Stimulated activated naive B cell treated with anti-CD40 and anti-IgM and Interleukin-4, amounts not matched to agents 10 μg/mL and 1 μg/mL and 100 μg/mL, for 72 hours (primary cell): ENCODE measurements at regions not wholly inside any gene's neighbourhood (a gene's known extent, or its start where the extent isn't known, plus 50 kb on each side); places are given as distances from the start of the nearest gene placed in this dataset.

Experiments used
- ATAC-seq, 2 donors: fragments of 150-1000 bp; cut with Tn5 transposase; replicated peaks; 2 replicates each; pipeline ENCODE4 v1.10.0; 2021; ENCODE audit warnings: moderate library complexity in 1 of 2
- DNase-seq: peaks from one replicate; pipeline ENCODE4 v3.0.0; 2021
- H3K27ac Mint-ChIP-seq: one replicate; pipeline ENCODE4 v1.8.0; 2022; ENCODE audit warnings: mild to moderate bottlenecking, mixed read lengths
- H3K27me3 Mint-ChIP-seq, 2 donors: one replicate each; pipeline ENCODE4 v1.8.0; 2022; ENCODE audit warnings: mixed read lengths in 2 of 2
- H3K36me3 Mint-ChIP-seq, 2 donors: one replicate each; pipeline ENCODE4 v1.8.0; 2022; ENCODE audit warnings: mixed read lengths in 2 of 2, mild to moderate bottlenecking in 1 of 2
- H3K4me1 Mint-ChIP-seq, 2 donors: one replicate each; pipeline ENCODE4 v1.8.0; 2022; ENCODE audit warnings: mixed read lengths in 2 of 2, mild to moderate bottlenecking in 1 of 2
- H3K4me3 Mint-ChIP-seq, 2 donors: one replicate each; pipeline ENCODE4 v1.8.0; 2022; ENCODE audit warnings: mild to moderate bottlenecking in 2 of 2, mixed read lengths in 2 of 2, moderate library complexity in 1 of 2
- H3K9me3 Mint-ChIP-seq, 2 donors: one replicate each; pipeline ENCODE4 v1.8.0; 2022; ENCODE audit warnings: mixed read lengths in 2 of 2, mild to moderate bottlenecking in 1 of 2

GRCh38 chr3:102735311-102735710 is 300.5 kb downstream of the ZPLD1 start:
- H3K27me3 Mint-ChIP-seq, result no peaks in the 10 kb centered on the region
- H3K9me3 Mint-ChIP-seq, result peaks cover 0 to 1% of the 10 kb centered on the region in 2 donors
- no peaks in the 10 kb centered on the region for H3K4me1 Mint-ChIP-seq
- no peak for ATAC-seq
- no peak overlapping the region for H3K4me3 Mint-ChIP-seq
- no peak overlapping the region for H3K27ac Mint-ChIP-seq
- no peaks in the 10 kb centered on the region for H3K36me3 Mint-ChIP-seq
- no peak for DNase-seq

- Mint-ChIP-seq H3K27me3 (no peaks in the 10 kb centered on the region), H3K4me3 (no peak overlapping the region), H3K9me3 (peaks cover 0 to 1% of the 10 kb centered on the region in 2 donors), H3K4me1 (no peaks in the 10 kb centered on the region), H3K27ac (no peak overlapping the region), H3K36me3 (no peaks in the 10 kb centered on the region)
- no peak for ATAC-seq
- no peak for DNase-seq
These were observed 301.6 kb downstream of the ZPLD1 start for GRCh38 chr3:102736288-102736974.

- Mint-ChIP-seq H3K27ac (no peak overlapping the region), H3K4me1 (no peaks in the 10 kb centered on the region), H3K36me3 (no peaks in the 10 kb centered on the region), H3K4me3 (no peak overlapping the region), H3K27me3 (no peaks in the 10 kb centered on the region), H3K9me3 (peaks cover 0 to 1% of the 10 kb centered on the region in 2 donors)
- ATAC-seq, result no peak
- DNase-seq, result no peak
These were observed 302.1 kb downstream of the ZPLD1 start for GRCh38 chr3:102736975-102737304.

- H3K36me3 Mint-ChIP-seq, result no peaks in the 10 kb centered on the region
- no peaks in the 10 kb centered on the region for H3K27me3 Mint-ChIP-seq
- no peak overlapping the region for H3K4me3 Mint-ChIP-seq
- peaks cover 0 to under 1% of the 10 kb centered on the region in 2 donors for H3K9me3 Mint-ChIP-seq
- ATAC-seq (no peak), DNase-seq (no peak)
- H3K27ac Mint-ChIP-seq, result no peak overlapping the region
- no peaks in the 10 kb centered on the region for H3K4me1 Mint-ChIP-seq
These were observed 302.5 kb downstream of the ZPLD1 start for GRCh38 chr3:102737353-102737752.

- no peak for ATAC-seq
- no peak overlapping the region for H3K27ac Mint-ChIP-seq
- H3K4me1 Mint-ChIP-seq, result no peaks in the 10 kb centered on the region
- no peak for DNase-seq
- no peaks in the 10 kb centered on the region for H3K9me3 Mint-ChIP-seq
- H3K36me3 Mint-ChIP-seq, result no peaks in the 10 kb centered on the region
- H3K4me3 Mint-ChIP-seq, result no peak overlapping the region
- H3K27me3 Mint-ChIP-seq, result no peaks in the 10 kb centered on the region
These were observed 306.3 kb downstream of the ZPLD1 start for GRCh38 chr3:102741105-102741504.

GRCh38 chr3:102741694-102742093 is 306.9 kb downstream of the ZPLD1 start:
- Mint-ChIP-seq H3K9me3 (no peaks in the 10 kb centered on the region), H3K4me1 (no peaks in the 10 kb centered on the region), H3K4me3 (no peak overlapping the region), H3K27ac (no peak overlapping the region), H3K36me3 (no peaks in the 10 kb centered on the region), H3K27me3 (no peaks in the 10 kb centered on the region)
- DNase-seq (no peak), ATAC-seq (no peak)

- Mint-ChIP-seq H3K4me3 (no peak overlapping the region), H3K4me1 (no peaks in the 10 kb centered on the region), H3K27ac (no peak overlapping the region), H3K36me3 (no peaks in the 10 kb centered on the region), H3K9me3 (no peaks in the 10 kb centered on the region), H3K27me3 (no peaks in the 10 kb centered on the region)
- ATAC-seq, result no peak
- DNase-seq, result no peak
These were observed 311.1 kb downstream of the ZPLD1 start for GRCh38 chr3:102745881-102746280.

GRCh38 chr3:102747611-102748010 is 312.8 kb downstream of the ZPLD1 start:
- Mint-ChIP-seq H3K36me3 (no peaks in the 10 kb centered on the region), H3K9me3 (no peaks in the 10 kb centered on the region), H3K4me1 (no peaks in the 10 kb centered on the region), H3K27me3 (no peaks in the 10 kb centered on the region), H3K27ac (no peak overlapping the region), H3K4me3 (no peak overlapping the region)
- DNase-seq, result no peak
- ATAC-seq, result no peak

- Mint-ChIP-seq H3K27me3 (no peaks in the 10 kb centered on the region), H3K9me3 (no peaks in the 10 kb centered on the region), H3K4me1 (no peaks in the 10 kb centered on the region), H3K36me3 (no peaks in the 10 kb centered on the region), H3K27ac (no peak overlapping the region), H3K4me3 (no peak overlapping the region)
- DNase-seq (no peak), ATAC-seq (no peak)
These were observed 313.8 kb downstream of the ZPLD1 start for GRCh38 chr3:102748646-102749045.

GRCh38 chr3:102750322-102750721 is 315.5 kb downstream of the ZPLD1 start:
- no peak overlapping the region for H3K27ac Mint-ChIP-seq
- no peaks in the 10 kb centered on the region for H3K4me1 Mint-ChIP-seq
- DNase-seq (no peak), ATAC-seq (no peak)
- H3K4me3 Mint-ChIP-seq, result no peak overlapping the region
- no peaks in the 10 kb centered on the region for H3K9me3 Mint-ChIP-seq
- H3K27me3 Mint-ChIP-seq, result no peaks in the 10 kb centered on the region
- no peaks in the 10 kb centered on the region for H3K36me3 Mint-ChIP-seq

GRCh38 chr3:102753901-102754300 is 319.1 kb downstream of the ZPLD1 start:
- Mint-ChIP-seq H3K27ac (no peak overlapping the region), H3K4me1 (no peaks in the 10 kb centered on the region), H3K9me3 (no peaks in the 10 kb centered on the region), H3K4me3 (no peak overlapping the region), H3K36me3 (no peaks in the 10 kb centered on the region), H3K27me3 (no peaks in the 10 kb centered on the region)
- ATAC-seq (no peak), DNase-seq (no peak)

GRCh38 chr3:102756706-102757105 is 321.9 kb downstream of the ZPLD1 start:
- H3K27ac Mint-ChIP-seq, result no peak overlapping the region
- H3K27me3 Mint-ChIP-seq, result no peaks in the 10 kb centered on the region
- ATAC-seq (no peak), DNase-seq (no peak)
- no peaks in the 10 kb centered on the region for H3K36me3 Mint-ChIP-seq
- H3K9me3 Mint-ChIP-seq, result peaks cover 0 to 2% of the 10 kb centered on the region in 2 donors
- H3K4me3 Mint-ChIP-seq, result no peak overlapping the region
- H3K4me1 Mint-ChIP-seq, result no peaks in the 10 kb centered on the region

GRCh38 chr3:102757950-102758349 is 323.1 kb downstream of the ZPLD1 start:
- DNase-seq, result no peak
- Mint-ChIP-seq H3K36me3 (no peaks in the 10 kb centered on the region), H3K27me3 (no peaks in the 10 kb centered on the region), H3K4me3 (no peak overlapping the region), H3K27ac (no peak overlapping the region), H3K4me1 (no peaks in the 10 kb centered on the region), H3K9me3 (peaks cover 0 to 2% of the 10 kb centered on the region in 2 donors)
- ATAC-seq, result no peak

GRCh38 chr3:102761766-102762165 is 327.0 kb downstream of the ZPLD1 start:
- no peak overlapping the region for H3K27ac Mint-ChIP-seq
- ATAC-seq (no peak), DNase-seq (no peak)
- H3K9me3 Mint-ChIP-seq, result peaks cover 0 to 2% of the 10 kb centered on the region in 2 donors
- no peak overlapping the region for H3K4me3 Mint-ChIP-seq
- no peaks in the 10 kb centered on the region for H3K27me3 Mint-ChIP-seq
- no peaks in the 10 kb centered on the region for H3K4me1 Mint-ChIP-seq
- no peaks in the 10 kb centered on the region for H3K36me3 Mint-ChIP-seq

- Mint-ChIP-seq H3K27ac (no peak overlapping the region), H3K36me3 (no peaks in the 10 kb centered on the region), H3K4me3 (no peak overlapping the region), H3K9me3 (no peaks in the 10 kb centered on the region), H3K27me3 (no peaks in the 10 kb centered on the region), H3K4me1 (no peaks in the 10 kb centered on the region)
- DNase-seq (no peak), ATAC-seq (no peak)
These were observed 356.0 kb downstream of the ZPLD1 start for GRCh38 chr3:102790747-102791325.
